ENCODE measurements at regions not wholly inside any gene's neighbourhood (a gene's known extent, or its start where the extent isn't known, plus 50 kb on each side); places are given as distances from the start of the nearest gene placed in this dataset.

- TF ChIP-seq POLR2A (IDR thresholded peaks at IDR 0.05) (no peak), CTCF (IDR thresholded peaks at IDR 0.05) (no peak)
Measured at GRCh38 chr2:2579814-2580213, 248.7 kb upstream of the MYT1L start.
